Fibroblast of lung (primary cell): ENCODE measurements at regions not wholly inside any gene's neighbourhood (a gene's known extent, or its start where the extent isn't known, plus 50 kb on each side); places are given as distances from the start of the nearest gene placed in this dataset.

Experiments used
- CTCF ChIP-seq, 2 donors: IDR thresholded peaks in 1 of 2; conservative IDR thresholded peaks in 1 of 2; 1 replicate in 1 of 2; 2 replicates in 1 of 2; pipeline ENCODE4 v1.5.1; 2011 to 2012; ENCODE audit warnings: low read length in 2 of 2, control low read depth in 1 of 2, inconsistent platforms in 1 of 2, low read depth in 1 of 2, mild to moderate bottlenecking in 1 of 2
- EZH2 ChIP-seq: IDR thresholded peaks from 2 replicates; pipeline ENCODE4 v1.5.1; 2012; ENCODE audit warnings: low read length, control low read depth, mild to moderate bottlenecking; ENCODE audit errors: missing control alignments

DNA sequence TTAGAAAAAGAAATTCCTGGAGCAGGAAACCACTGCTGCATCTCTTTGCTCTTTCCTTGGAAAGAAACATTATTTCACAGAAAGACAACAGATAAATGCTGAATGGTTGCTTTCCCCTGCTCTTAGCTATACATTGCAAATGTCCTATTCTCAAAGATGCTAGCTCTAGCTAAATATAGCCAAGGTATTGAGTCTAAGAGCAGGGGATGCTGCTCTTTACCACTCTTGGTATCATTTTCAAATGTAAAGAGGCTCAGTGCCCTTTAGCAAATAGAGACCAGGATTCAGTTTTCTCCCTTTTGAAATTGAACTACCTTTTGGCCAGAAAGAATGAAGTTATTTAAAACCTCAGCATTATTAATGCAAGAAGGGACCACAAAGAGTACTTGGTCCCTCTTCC lies 104.0 kb upstream of the FUT8 start:
- TF ChIP-seq CTCF (conservative IDR thresholded peaks at IDR 0.05 in 1 of 2, IDR thresholded peaks at IDR 0.05 in 1 of 2; ENCODE audit: low read depth in 1 of 2, low read length in 2 of 2) (no peak), EZH2 (no peak)
